GM10266 (cell line): ENCODE measurements at regions not wholly inside any gene's neighbourhood (a gene's known extent, or its start where the extent isn't known, plus 50 kb on each side); places are given as distances from the start of the nearest gene placed in this dataset.
A peak's percentile ranks its signal among the peaks of the same experiment; 100 is the strongest.

ENCODE experiments used
- DNase-seq: peaks from one replicate; pipeline ENCODE4 v3.0.0; 2012; ENCODE audit errors: extremely low spot score
- CTCF ChIP-seq: IDR thresholded peaks from 2 replicates; pipeline ENCODE4 v1.5.1; 2012; ENCODE audit warnings: mild to moderate bottlenecking, low read depth; ENCODE audit not compliant: control insufficient read depth, insufficient read depth; ENCODE audit errors: missing control alignments

GRCh38 chr6:151671195-151671594 lies 136.3 kb upstream of the ESR1 start:
- no peak for TF ChIP-seq CTCF
- no peak for DNase-seq

- no peak for DNase-seq
- no peak for TF ChIP-seq CTCF
These were observed 132.9 kb upstream of the ESR1 start for GRCh38 chr6:151674578-151674977.

- peak; percentile 91 for TF ChIP-seq CTCF
- DNase-seq: peak; percentile 63
These were observed 131.6 kb upstream of the ESR1 start for GRCh38 chr6:151675746-151676459.

GRCh38 chr6:151676460-151676945 lies 131.0 kb upstream of the ESR1 start:
- TF ChIP-seq CTCF: no peak
- DNase-seq: no peak

GRCh38 chr6:151677404-151677803 lies 130.1 kb upstream of the ESR1 start:
- DNase-seq: no peak
- no peak for TF ChIP-seq CTCF

GRCh38 chr6:151679081-151679480 lies 128.4 kb upstream of the ESR1 start:
- no peak for TF ChIP-seq CTCF
- no peak for DNase-seq

- no peak for TF ChIP-seq CTCF
- no peak for DNase-seq
These were observed 127.5 kb upstream of the ESR1 start for GRCh38 chr6:151679941-151680340.
